Loucy (cell line): ENCODE measurements at regions not wholly inside any gene's neighbourhood (a gene's known extent, or its start where the extent isn't known, plus 50 kb on each side); places are given as distances from the start of the nearest gene placed in this dataset.

Source experiments
- EZH2phosphoT487 ChIP-seq: fragments of 200-600 bp; IDR thresholded peaks from 2 replicates; pipeline ENCODE4 v1.6.1; 2018; ENCODE audit warnings: antibody characterized with exemption, mild to moderate bottlenecking, moderate library complexity, borderline replicate concordance
- TF ChIP-seq, protein P1 (sequence below): fragments of 200-600 bp; sonication (generic); conservative IDR thresholded peaks from 2 replicates; pipeline ENCODE4 v1.5.1; 2014; ENCODE audit warnings: mild to moderate bottlenecking, antibody characterized with exemption, low read length

DNA sequence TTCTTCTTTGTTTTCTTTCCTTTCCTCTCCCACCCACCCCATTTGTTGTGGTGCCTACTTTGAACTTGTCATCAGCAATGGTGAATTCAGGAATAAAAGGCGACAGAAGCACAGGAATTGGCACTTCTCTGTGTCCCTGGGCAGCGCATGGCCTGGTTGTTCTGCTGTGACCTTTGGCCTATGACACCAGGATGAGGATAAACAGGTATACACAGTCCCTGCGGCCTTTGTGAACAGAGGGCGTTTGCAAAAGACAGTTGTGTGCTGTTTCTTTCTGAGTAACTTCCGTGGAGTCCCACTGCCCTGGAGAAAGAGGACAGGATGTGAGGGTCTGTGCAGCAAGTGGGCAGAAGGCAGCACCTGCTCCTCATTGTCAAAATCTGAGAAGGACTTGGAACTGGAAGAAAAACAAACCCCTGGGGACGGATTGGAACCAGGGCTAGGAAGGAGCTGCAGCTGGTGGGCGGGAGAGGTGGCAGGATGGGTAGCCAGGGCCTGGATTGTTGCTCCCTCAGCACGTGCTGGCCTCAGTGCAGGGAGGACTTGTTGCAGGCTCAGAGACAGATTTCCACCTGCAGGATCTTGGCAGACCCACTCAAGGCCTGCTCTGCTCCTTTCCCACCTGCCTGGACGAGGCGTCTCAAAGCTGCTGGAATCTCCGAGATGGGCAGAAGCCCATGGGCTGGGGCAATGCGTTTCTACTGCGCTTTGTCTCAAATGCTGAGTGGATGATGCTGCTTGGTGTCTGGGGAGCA lies 159.5 kb downstream of the ACKR3 start:
- TF ChIP-seq, protein P1, sequence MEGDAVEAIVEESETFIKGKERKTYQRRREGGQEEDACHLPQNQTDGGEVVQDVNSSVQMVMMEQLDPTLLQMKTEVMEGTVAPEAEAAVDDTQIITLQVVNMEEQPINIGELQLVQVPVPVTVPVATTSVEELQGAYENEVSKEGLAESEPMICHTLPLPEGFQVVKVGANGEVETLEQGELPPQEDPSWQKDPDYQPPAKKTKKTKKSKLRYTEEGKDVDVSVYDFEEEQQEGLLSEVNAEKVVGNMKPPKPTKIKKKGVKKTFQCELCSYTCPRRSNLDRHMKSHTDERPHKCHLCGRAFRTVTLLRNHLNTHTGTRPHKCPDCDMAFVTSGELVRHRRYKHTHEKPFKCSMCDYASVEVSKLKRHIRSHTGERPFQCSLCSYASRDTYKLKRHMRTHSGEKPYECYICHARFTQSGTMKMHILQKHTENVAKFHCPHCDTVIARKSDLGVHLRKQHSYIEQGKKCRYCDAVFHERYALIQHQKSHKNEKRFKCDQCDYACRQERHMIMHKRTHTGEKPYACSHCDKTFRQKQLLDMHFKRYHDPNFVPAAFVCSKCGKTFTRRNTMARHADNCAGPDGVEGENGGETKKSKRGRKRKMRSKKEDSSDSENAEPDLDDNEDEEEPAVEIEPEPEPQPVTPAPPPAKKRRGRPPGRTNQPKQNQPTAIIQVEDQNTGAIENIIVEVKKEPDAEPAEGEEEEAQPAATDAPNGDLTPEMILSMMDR: no peak
- TF ChIP-seq EZH2phosphoT487: no peak
